Thyroid gland (tissue), 4 donors: ENCODE measurements at regions not wholly inside any gene's neighbourhood (a gene's known extent, or its start where the extent isn't known, plus 50 kb on each side); places are given as distances from the start of the nearest gene placed in this dataset.

Source experiments
- DNase-seq, 2 donors: peaks; one replicate each; pipeline ENCODE4 v3.0.0-alpha.2; 2019
- H3K27ac ChIP-seq, 3 donors: fragments of 200-600 bp; sonication (generic); 1 replicate in 2 of 3; 2 replicates in 1 of 3; pipeline ENCODE4 v1.5.1; 2016 to 2019; ENCODE audit warnings: mild to moderate bottlenecking in 1 of 3, moderate library complexity in 1 of 3
- H3K27me3 ChIP-seq: fragments of 200-600 bp; sonication (generic); one replicate; pipeline ENCODE4 v1.5.1; 2019
- H3K36me3 ChIP-seq, 2 donors: fragments of 200-600 bp; sonication (generic); one replicate each; pipeline ENCODE4 v1.5.1; 2016 to 2019
- H3K4me1 ChIP-seq, 2 donors: fragments of 200-600 bp; sonication (generic); one replicate each; pipeline ENCODE4 v1.5.1; 2017 to 2019
- H3K4me3 ChIP-seq, 3 donors: fragments of 200-600 bp; sonication (generic); replicated peaks in 1 of 3; 1 replicate in 2 of 3; 2 replicates in 1 of 3; pipeline ENCODE4 v1.5.1; 2016; ENCODE audit warnings: mild to moderate bottlenecking in 1 of 3
- H3K9me3 ChIP-seq: fragments of 200-600 bp; sonication (generic); one replicate; pipeline ENCODE4 v1.5.1; 2017
- CTCF ChIP-seq, 6 experiments: fragments of 200-600 bp in 3 of 6; fragments of 450-650 bp in 3 of 6; sonication (generic) in 3 of 6; IDR thresholded peaks; one replicate each; pipeline ENCODE4 v1.5.1; 2016 to 2019; ENCODE audit warnings: antibody characterized with exemption in 6 of 6, mild to moderate bottlenecking in 2 of 6, inconsistent platforms in 1 of 6, moderate library complexity in 1 of 6
- POLR2A ChIP-seq, 2 donors: fragments of 450-650 bp; IDR thresholded peaks; one replicate each; pipeline ENCODE4 v1.6.1; 2017; ENCODE audit warnings: antibody characterized with exemption in 2 of 2, mild to moderate bottlenecking in 2 of 2, moderate library complexity in 1 of 2
- whole genome bisulfite sequencing, 2 donors: methylation state at CpG; one replicate each; pipeline ENCODE4 v1.1.5; 2017; 5-methylcytosine and 5-hydroxymethylcytosine counted together
- intact Hi-C: fragments of 100-400 bp; cut with DNase I; formaldehyde crosslinking; loops from one replicate; pipeline ENCODE4 v1.15.1; 2023

GRCh38 chr9:129486756-129487657 lies 133.9 kb downstream of the C9orf50 start:
- intact Hi-C loops, result no loop called here
- peak; percentile 64 for DNase-seq
- peak overlapping the region; percentile 100 for H3K27ac ChIP-seq
- 73 to 79% methylated on average over 8 to 9 of the region's 13 CpGs for WGBS, 2 donors
- no peaks in the 10 kb centered on the region for H3K36me3 ChIP-seq
- H3K4me1 ChIP-seq, result peaks cover 74 to 86% of the 10 kb centered on the region in 2 donors
- TF ChIP-seq POLR2A (IDR thresholded peaks at IDR 0.05) (peak in 1 of 2 donors; percentile 57), CTCF (IDR thresholded peaks at IDR 0.05) (no peak)
- peak overlapping the region in 1 of 3 donors; percentile 46 for H3K4me3 ChIP-seq
- no peaks in the 10 kb centered on the region for H3K9me3 ChIP-seq
- H3K27me3 ChIP-seq, result no peaks in the 10 kb centered on the region

- TF ChIP-seq POLR2A (IDR thresholded peaks at IDR 0.05) (no peak), CTCF (IDR thresholded peaks at IDR 0.05) (no peak)
- Histone ChIP-seq H3K9me3 (no peaks in the 10 kb centered on the region), H3K4me3 (no peak overlapping the region), H3K27me3 (no peaks in the 10 kb centered on the region), H3K4me1 (peaks cover 72 to 86% of the 10 kb centered on the region in 2 donors), H3K27ac (peak overlapping the region; percentile 100), H3K36me3 (no peaks in the 10 kb centered on the region)
- 73 to 79% methylated on average over 9 of the region's 9 CpGs for WGBS, 2 donors
- intact Hi-C loops, result no loop called here
- peak in 1 of 2 donors; percentile 29 for DNase-seq
These were observed 135.6 kb downstream of the C9orf50 start for GRCh38 chr9:129485145-129485774.

GRCh38 chr9:129484352-129485000 lies 136.4 kb downstream of the C9orf50 start:
- Histone ChIP-seq H3K36me3 (no peaks in the 10 kb centered on the region), H3K4me3 (no peak overlapping the region), H3K27me3 (no peaks in the 10 kb centered on the region), H3K9me3 (no peaks in the 10 kb centered on the region), H3K4me1 (peaks cover 68 to 84% of the 10 kb centered on the region in 2 donors), H3K27ac (peak overlapping the region; percentile 100)
- no peak for TF ChIP-seq CTCF (IDR thresholded peaks at IDR 0.05)
- no peak for TF ChIP-seq POLR2A (IDR thresholded peaks at IDR 0.05)
- intact Hi-C loops, result loop anchor here (5.0 kb wide), 1 partner anchor 72 kb away; no protein-coding TSS in a partner anchor
- DNase-seq, result no peak
- WGBS, 2 donors, result 59 to 68% methylated on average over 11 of the region's 11 CpGs

DNA sequence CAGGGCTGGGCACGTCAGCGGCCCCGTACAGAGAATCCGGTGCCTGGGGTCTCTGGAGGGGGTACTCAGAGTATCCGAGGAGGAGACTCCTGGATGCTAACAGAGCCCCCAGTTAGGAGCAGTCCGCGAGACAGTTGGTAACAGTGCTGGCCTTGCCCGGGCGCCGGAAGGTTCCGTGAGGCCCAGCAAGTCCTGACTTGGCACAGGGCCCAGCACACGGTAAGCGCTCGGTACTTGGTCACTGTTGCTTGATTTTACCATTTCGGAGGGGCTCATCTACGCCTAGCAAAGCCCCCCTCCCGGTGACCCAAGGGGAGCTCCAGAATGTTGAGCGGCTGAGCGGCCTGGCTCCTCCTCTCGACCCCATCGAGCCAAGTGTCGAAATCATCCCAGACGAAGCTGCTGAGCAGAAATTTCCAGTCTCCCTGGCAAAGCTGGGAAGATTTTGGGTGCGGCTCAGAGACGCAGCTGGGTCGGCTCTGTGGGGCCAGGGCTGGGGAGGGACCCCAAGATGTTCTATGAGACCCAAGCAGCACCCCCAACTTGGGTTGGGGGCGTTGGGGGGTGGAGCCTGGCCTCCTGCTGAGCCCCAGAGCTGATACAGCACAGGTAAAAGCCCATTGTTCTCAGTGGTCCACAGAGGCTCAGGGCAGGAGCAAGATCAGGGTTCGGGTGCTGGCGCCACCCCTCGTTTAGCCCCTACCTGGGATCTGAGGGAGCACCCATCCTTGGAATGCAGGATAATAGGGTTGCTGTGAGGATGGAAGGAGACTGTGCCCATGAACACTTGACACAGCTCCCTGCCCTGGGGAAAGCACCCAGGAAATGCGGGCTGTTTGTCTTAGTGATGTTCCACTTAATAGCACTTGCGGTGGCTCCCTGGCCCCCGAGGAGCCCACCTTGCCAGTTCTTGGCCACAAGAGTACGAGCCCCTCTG lies 137.2 kb downstream of the C9orf50 start:
- intact Hi-C loops, result loop anchor here (5.0 kb wide), 1 partner anchor 71 kb away; no protein-coding TSS in a partner anchor
- no peaks in the 10 kb centered on the region for H3K27me3 ChIP-seq
- WGBS, 2 donors, result 6 to 9% methylated on average over 12 to 24 of the region's 34 CpGs
- TF ChIP-seq POLR2A (IDR thresholded peaks at IDR 0.05) (peak in 1 of 2 donors; percentile 92), CTCF (IDR thresholded peaks at IDR 0.05) (peak in 1 of 6 experiments; percentile 2)
- peak overlapping the region; percentile 100 for H3K27ac ChIP-seq
- no peaks in the 10 kb centered on the region for H3K36me3 ChIP-seq
- DNase-seq, result peak; percentile 98 to 99
- H3K9me3 ChIP-seq, result no peaks in the 10 kb centered on the region
- H3K4me1 ChIP-seq, result peaks cover 74 to 89% of the 10 kb centered on the region in 2 donors
- peak overlapping the region in 1 of 3 donors; percentile 33 for H3K4me3 ChIP-seq
